Dendritic cell treated with granulocyte-macrophage colony-stimulating factor and Interleukin-4, amounts not matched to agents 40 ng/mL and 50 ng/mL, for 4 days (primary cell): ENCODE measurements at regions not wholly inside any gene's neighbourhood (a gene's known extent, or its start where the extent isn't known, plus 50 kb on each side); places are given as distances from the start of the nearest gene placed in this dataset.
"Not testable (repeated sequence)": the region's sequence is repeated elsewhere in the genome, so short reads cannot be mapped to it uniquely, and the experiment has no call there.

ENCODE experiments used
- H3K27ac Mint-ChIP-seq: one replicate; pipeline ENCODE4 v1.8.0; 2022; ENCODE audit warnings: mild to moderate bottlenecking, mixed read lengths
- H3K27me3 Mint-ChIP-seq: one replicate; pipeline ENCODE4 v1.8.0; 2022; ENCODE audit warnings: mild to moderate bottlenecking, mixed read lengths
- H3K36me3 Mint-ChIP-seq: one replicate; pipeline ENCODE4 v1.8.0; 2022; ENCODE audit warnings: low read depth, mixed read lengths
- H3K4me1 Mint-ChIP-seq: one replicate; pipeline ENCODE4 v1.8.0; 2022; ENCODE audit warnings: low read depth, mixed read lengths
- H3K4me3 Mint-ChIP-seq: one replicate; pipeline ENCODE4 v1.8.0; 2022; ENCODE audit warnings: mild to moderate bottlenecking, moderate library complexity, mixed read lengths
- H3K9me3 Mint-ChIP-seq: one replicate; pipeline ENCODE4 v1.8.0; 2022; ENCODE audit warnings: mixed read lengths
- intact Hi-C: fragments of 100-400 bp; cut with micrococcal nuclease; formaldehyde crosslinking; loops from one replicate; pipeline ENCODE4 v1.15.0; 2022

DNA sequence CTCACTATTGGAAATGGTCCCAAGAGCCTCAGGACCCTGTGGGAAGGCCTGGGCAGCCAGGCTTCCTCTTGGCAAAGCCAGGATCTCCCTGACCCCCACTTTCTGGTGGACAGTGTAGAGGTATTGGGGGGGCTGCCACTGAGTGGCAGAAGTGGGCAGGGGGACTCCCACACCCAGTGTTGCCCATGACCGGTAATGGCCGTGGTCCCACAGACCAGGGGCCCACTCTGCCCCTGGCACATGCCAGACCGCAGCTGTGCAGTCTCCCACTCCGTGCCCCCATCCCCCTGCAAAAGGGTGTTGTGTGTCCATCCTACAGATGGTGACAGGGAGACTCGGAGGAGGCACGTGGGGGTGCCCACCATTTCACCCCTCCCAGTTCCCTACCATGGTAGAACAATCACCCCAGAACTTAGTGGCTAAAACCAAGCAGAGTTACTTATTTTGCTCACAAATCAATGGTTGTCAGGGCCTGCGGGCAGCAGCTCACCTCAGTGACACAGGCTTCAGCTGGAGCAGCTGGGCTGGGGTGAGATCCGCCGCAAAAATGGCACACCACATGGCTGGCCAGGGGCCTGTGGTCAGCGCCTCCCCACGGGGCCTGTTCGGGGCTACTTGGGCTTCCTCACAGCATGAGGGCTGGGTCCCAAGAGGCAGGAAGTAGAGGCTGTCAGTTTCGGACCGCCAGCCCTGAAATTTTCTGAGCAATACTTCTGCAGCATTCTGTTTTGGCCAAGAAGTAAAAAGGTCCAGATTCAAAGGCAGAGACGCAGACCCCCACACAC, 59.0 kb upstream of the ZNF469 start:
- Mint-ChIP-seq H3K27ac (no peak overlapping the region), H3K4me1 (no peaks in the 10 kb centered on the region), H3K27me3 (peaks cover 6% of the 10 kb centered on the region), H3K36me3 (no peaks in the 10 kb centered on the region), H3K4me3 (no peak overlapping the region), H3K9me3 (peaks cover 13% of the 10 kb centered on the region)
- intact Hi-C loops: no loop called here

GRCh38 chr16:88325087-88325750, 57.5 kb upstream of the ZNF469 start:
- no peaks in the 10 kb centered on the region for H3K36me3 Mint-ChIP-seq
- no peak overlapping the region for H3K4me3 Mint-ChIP-seq
- intact Hi-C loops: no loop called here
- H3K27ac Mint-ChIP-seq: no peak overlapping the region
- H3K9me3 Mint-ChIP-seq: peaks cover 13% of the 10 kb centered on the region
- no peaks in the 10 kb centered on the region for H3K4me1 Mint-ChIP-seq
- peaks cover 6% of the 10 kb centered on the region for H3K27me3 Mint-ChIP-seq

- Mint-ChIP-seq H3K36me3 (no peaks in the 10 kb centered on the region), H3K4me1 (no peaks in the 10 kb centered on the region), H3K27me3 (peaks cover 6% of the 10 kb centered on the region), H3K9me3 (peaks cover 13% of the 10 kb centered on the region), H3K4me3 (no peak overlapping the region), H3K27ac (no peak overlapping the region)
- intact Hi-C loops: no loop called here
Observed at GRCh38 chr16:88325976-88326375, 56.8 kb upstream of the ZNF469 start.

DNA sequence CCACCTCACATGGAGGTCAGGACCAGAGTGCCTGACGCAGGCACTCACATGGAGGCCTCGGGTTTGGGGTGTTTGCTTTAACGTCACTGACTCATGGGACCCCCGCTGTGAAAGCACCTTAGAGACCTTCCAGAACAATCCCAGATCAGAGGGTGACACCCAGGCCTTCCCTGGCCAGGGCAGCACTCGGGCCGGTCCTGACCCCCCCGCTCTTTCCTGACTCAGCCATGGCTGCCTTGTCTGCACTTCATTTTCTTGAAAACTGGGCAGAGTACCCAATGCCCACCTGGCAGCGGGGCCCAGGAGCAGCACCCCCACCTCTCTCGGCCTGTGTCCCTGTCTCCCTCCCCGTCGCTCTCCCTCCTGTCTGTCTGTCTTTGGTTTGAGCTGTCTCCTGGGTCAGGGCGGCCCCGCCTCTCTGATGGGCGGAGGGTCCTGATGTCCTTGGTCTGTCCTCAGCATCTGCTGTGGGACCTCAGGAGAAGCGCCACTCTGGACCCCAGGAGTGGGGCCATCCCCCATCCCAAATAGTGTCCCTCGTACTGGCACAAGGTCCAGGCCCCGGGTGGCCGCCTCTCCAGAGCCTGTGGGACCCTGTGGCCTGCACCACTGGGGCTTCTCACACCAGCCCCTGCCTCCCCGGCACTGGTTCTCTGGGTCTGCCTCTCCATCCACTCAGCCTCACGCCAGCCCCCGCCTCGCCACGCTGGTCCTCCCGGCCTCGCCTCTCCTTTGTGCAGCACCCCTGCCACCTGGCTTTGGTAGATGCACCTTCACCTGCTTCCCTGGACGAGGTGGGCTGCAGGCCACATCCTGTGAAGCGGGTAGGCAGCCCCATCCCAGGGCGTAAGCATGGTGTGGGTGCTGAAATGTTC, 55.9 kb upstream of the ZNF469 start:
- H3K27me3 Mint-ChIP-seq: peaks cover 6% of the 10 kb centered on the region
- H3K9me3 Mint-ChIP-seq: peaks cover 13% of the 10 kb centered on the region
- H3K27ac Mint-ChIP-seq: no peak overlapping the region
- no peak overlapping the region for H3K4me3 Mint-ChIP-seq
- intact Hi-C loops: no loop called here
- H3K36me3 Mint-ChIP-seq: no peaks in the 10 kb centered on the region
- H3K4me1 Mint-ChIP-seq: no peaks in the 10 kb centered on the region

- no peaks in the 10 kb centered on the region for H3K36me3 Mint-ChIP-seq
- H3K4me3 Mint-ChIP-seq: no peak overlapping the region
- no peaks in the 10 kb centered on the region for H3K4me1 Mint-ChIP-seq
- peaks cover 13% of the 10 kb centered on the region for H3K9me3 Mint-ChIP-seq
- intact Hi-C loops: no loop called here
- H3K27me3 Mint-ChIP-seq: peaks cover 6% of the 10 kb centered on the region
- H3K27ac Mint-ChIP-seq: no peak overlapping the region
Observed at GRCh38 chr16:88327561-88328312, 55.0 kb upstream of the ZNF469 start.

DNA sequence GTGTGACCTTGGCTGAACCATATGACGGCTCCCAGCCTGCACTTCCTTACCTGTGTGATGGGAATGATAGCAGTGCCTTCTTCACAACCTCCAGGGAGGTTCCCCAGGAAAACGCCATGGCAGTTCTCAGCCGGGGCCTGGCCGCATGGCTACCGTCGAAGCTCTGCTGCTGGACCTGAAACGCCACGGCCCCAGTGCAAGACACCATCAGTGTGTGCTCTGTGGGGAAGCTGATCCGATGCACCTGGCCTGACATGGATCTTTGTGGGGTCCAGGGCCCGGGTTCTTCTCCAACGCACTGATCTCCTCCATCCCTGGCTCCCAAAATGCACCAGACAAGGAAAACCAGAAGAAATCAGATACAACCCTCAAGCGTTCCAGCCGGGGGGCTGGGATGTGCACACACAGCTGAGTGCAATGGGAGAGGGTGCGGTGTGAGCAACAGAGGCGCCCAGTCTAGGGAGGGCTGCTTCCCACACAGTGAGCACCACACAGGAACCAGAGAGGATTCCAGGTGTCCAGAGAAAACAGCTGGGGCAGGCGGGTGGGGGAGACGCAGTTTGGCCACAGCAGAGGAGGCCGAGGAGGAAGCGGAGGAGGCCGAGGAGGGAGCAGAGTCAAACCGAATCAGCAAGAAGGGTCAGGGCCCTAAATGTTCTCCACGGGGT, 54.3 kb upstream of the ZNF469 start:
- intact Hi-C loops: no loop called here
- H3K4me3 Mint-ChIP-seq: no peak overlapping the region
- peaks cover 13% of the 10 kb centered on the region for H3K9me3 Mint-ChIP-seq
- H3K27me3 Mint-ChIP-seq: peaks cover 7% of the 10 kb centered on the region
- H3K36me3 Mint-ChIP-seq: no peaks in the 10 kb centered on the region
- H3K4me1 Mint-ChIP-seq: peaks cover 2% of the 10 kb centered on the region
- no peak overlapping the region for H3K27ac Mint-ChIP-seq

GRCh38 chr16:88329726-88330700, 52.7 kb upstream of the ZNF469 start:
- Mint-ChIP-seq H3K27ac (no peak overlapping the region), H3K4me1 (peaks cover 8% of the 10 kb centered on the region), H3K9me3 (peaks cover under 1% of the 10 kb centered on the region), H3K27me3 (peaks cover 13% of the 10 kb centered on the region), H3K36me3 (no peaks in the 10 kb centered on the region), H3K4me3 (no peak overlapping the region)
- intact Hi-C loops: no loop called here

GRCh38 chr16:88330971-88331890, 51.5 kb upstream of the ZNF469 start:
- H3K27me3 Mint-ChIP-seq: peaks cover 13% of the 10 kb centered on the region
- no peak overlapping the region for H3K4me3 Mint-ChIP-seq
- H3K9me3 Mint-ChIP-seq: peaks cover 4% of the 10 kb centered on the region
- no peak overlapping the region for H3K27ac Mint-ChIP-seq
- intact Hi-C loops: no loop called here
- peaks cover 8% of the 10 kb centered on the region for H3K4me1 Mint-ChIP-seq
- H3K36me3 Mint-ChIP-seq: no peaks in the 10 kb centered on the region

DNA sequence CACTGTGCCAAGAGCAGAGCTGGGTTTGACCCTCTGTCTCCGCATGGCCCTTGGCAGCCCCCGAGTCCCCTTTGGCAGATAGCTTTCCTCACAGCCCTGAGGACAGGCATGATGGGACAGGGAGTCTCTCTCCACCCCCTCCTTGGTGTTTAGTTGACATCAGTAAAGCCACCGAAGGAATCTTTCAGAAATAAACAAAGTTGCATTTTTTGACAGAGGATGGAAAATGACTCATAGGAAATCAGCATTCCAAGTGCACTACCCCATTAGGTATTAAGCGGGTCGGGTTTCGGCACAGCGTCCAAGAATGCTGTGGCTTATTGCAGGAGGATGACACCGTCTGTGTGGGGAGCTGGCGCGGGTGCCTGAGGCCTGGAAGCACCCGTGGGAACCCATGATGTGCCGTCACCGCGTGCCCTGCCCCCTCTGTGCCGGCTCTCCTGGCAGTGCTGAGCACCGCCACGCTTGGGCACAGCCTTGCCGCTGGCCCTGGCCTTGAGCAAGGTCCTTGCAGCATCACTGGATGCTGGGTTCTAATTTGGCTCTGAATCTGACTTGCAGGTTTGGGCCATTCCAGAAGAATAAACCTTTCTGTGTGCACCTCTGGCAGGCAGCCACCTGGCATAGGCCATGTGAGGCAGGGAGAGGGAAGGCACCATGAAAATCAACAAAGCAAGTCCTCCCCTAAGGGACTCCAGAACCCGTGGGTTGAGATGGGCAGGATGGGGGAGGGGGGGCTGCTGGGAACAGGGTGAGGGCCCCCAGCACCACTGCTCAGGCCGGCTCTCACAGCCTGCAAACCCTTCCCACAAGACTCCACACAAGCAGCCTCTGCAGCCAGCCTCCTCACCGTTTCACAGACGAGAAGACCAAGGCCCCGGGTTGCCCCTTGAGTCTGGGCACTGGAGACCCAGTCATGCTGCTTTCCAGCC, 50.5 kb upstream of the ZNF469 start:
- Mint-ChIP-seq H3K36me3 (no peaks in the 10 kb centered on the region), H3K4me1 (peaks cover 8% of the 10 kb centered on the region), H3K27me3 (peaks cover 12% of the 10 kb centered on the region), H3K27ac (no peak overlapping the region), H3K9me3 (peaks cover 14% of the 10 kb centered on the region), H3K4me3 (no peak overlapping the region)
- intact Hi-C loops: no loop called here

GRCh38 chr16:88332921-88333825, 49.6 kb upstream of the ZNF469 start:
- intact Hi-C loops, H3K36me3 Mint-ChIP-seq, H3K4me1 Mint-ChIP-seq, H3K27ac Mint-ChIP-seq: not testable (repeated sequence)
- Mint-ChIP-seq H3K4me3 (peak overlapping the region; percentile 30), H3K27me3 (peaks cover 18% of the 10 kb centered on the region), H3K9me3 (peaks cover 14% of the 10 kb centered on the region)
